ENCODE measurements at regions not wholly inside any gene's neighbourhood (a gene's known extent, or its start where the extent isn't known, plus 50 kb on each side); places are given as distances from the start of the nearest gene placed in this dataset.
"Not testable (repeated sequence)": the region's sequence is repeated elsewhere in the genome, so short reads cannot be mapped to it uniquely, and the experiment has no call there.

GRCh38 chr2:22957446-22957845 is 427.5 kb upstream of the KLHL29 start:
- DNase-seq: no peak

- no peak for DNase-seq
These were observed 426.7 kb upstream of the KLHL29 start for GRCh38 chr2:22958308-22958707.

DNA sequence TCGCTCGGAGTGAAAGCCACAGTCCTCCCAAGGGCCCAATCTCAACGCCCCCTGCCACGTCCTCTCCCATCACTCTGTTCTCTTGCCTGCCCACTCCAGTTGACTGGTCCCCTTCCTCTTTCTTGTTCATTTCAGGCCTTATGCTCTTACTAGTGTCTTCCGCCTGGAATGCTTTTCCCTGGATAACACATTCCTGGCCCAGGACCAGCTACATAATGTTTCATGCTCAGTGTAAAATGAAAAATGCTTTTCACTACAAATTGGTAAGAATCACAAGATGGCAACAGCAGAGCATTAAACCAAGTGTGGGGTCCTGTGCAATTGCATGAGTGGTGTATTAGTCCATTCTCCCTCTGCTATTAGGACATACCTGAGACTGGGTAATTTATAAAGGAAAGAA is 417.2 kb upstream of the KLHL29 start:
- DNase-seq: no peak

- no peak for DNase-seq
These were observed 414.5 kb upstream of the KLHL29 start for GRCh38 chr2:22970284-22970975.

- DNase-seq: no peak
These were observed 414.0 kb upstream of the KLHL29 start for GRCh38 chr2:22970991-22971390.

GRCh38 chr2:22981785-22982184 is 403.2 kb upstream of the KLHL29 start:
- no peak for DNase-seq

DNA sequence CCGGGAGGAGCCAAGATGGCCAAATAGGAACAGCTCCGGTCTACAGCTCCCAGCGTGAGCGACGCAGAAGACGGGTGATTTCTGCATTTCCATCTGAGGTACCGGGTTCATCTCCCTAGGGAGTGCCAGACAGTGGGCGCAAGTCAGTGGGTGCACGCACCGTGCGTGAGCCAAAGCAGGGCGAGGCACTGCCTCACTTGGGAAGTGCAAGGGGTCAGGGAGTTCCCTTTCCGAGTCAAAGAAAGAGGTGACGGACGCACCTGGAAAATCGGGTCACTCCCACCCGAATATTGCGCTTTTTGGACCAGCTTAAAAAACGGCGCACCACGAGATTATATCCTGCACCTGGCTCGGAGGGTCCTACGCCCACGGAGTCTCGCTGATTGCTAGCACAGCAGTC is 400.8 kb upstream of the KLHL29 start:
- not testable (repeated sequence) for DNase-seq

GRCh38 chr2:22990246-22990645 is 394.7 kb upstream of the KLHL29 start:
- no peak for DNase-seq

DNA sequence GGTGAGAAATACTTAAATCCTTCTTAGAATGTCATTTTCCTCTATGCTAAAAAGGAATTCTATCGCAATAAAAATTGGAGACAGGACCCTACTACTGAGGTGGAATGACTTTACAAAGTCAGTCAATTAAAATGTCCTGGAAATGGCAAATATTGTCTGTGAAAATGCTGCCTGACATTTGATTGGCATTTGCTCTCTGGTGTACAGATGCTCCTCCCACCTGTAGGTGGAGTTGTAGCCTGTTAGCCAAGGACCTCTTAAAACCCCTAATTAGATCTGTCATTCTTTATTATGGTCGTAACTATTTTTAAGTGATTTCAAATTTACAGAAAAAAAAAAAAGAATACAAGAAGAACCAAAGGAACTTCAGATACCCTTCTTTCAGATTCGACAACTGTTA is 393.1 kb upstream of the KLHL29 start:
- no peak for DNase-seq

DNA sequence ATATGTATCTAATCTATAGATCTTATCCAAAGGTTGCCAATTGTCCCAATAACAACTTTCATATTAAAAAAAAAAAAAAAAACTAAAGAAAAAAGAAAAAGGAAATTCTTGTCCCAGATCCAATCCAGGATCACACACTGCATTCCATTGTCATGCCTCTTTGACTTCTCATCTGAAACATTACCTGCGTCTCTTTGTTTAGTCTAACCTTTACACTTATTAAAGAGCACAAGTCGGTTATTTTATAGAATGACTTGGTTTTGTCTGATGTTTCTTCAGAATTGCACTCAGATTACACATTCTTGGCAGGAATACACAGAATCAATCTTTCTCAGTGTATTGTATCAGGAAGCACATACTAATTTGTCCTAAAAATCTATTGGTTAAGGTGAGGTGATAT is 392.5 kb upstream of the KLHL29 start:
- DNase-seq: no peak

DNA sequence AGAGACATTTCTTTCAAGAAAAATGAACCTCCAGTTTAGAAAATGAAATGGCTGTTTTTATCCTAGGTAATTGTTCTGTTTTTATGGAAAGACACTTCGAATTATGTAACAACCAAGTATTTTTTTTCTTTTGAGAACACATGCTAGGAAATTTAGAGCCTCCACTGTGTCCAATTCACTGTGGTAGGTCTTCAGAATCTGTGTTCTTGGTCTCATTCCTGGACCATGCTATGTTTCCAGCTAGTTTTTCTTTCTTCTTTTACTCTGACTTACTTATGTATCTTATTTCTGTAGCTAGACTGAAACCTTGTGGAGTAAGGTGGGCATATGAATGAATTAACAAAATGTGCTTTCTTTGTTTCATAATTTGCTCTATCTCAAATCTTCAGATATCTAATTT is 391.7 kb upstream of the KLHL29 start:
- no peak for DNase-seq

DNA sequence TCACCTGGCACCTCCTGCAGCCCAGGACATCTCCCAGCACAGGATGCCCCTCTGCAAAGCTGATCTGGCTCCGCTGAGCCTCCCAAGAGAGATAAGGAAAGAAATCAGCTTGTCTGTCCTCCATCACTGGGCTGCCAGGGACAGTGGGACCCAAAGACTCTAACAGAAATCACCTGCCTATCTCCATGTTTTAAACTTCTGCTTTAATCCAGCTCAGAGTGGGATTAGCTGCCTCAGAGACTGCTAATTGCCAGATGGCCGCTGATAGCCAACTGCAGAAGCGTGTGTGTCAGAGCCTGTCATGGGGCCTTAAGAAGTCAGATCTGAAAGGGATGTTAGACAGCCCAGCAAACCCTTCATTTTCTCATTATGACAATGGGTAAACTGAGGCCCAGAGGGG is 389.4 kb upstream of the KLHL29 start:
- no peak for DNase-seq

DNA sequence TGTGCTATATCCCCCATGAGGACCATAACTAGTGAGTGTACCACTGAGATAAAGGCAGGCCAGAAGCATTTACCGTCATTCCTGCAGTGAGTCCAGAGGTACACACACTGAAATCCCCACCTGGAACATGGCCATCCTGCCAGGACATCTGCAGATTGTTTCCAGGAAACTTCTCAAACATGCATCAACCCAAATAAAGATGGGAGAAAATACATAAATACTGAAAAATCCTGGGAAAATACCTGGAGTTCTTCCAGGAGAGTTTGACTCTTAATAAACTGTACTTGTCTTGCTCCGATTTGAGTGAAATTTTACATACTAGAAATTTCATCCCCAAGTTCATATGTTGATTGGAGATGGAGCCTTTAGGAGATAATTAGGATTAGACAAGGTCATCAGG is 388.1 kb upstream of the KLHL29 start:
- no peak for DNase-seq

DNA sequence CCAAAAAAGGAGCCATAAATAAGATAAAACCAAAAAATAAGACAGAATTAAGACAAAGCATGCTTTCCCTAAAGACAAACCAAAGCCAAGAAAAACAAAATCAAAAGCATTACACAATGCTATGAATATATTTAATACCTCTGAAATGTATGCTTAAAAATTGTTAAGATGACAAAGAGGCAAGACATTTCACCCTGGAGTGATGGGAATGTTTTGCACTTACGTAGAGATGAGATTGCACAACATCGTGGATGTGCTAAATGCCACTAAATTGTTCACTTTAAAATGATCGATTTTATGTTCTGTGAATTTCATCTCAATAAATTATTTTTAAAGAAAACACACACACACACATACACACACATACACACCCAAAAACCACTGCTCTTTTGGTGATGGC is 386.6 kb upstream of the KLHL29 start:
- no peak for DNase-seq

GRCh38 chr2:22999951-23000350 is 385.0 kb upstream of the KLHL29 start:
- no peak for DNase-seq

GRCh38 chr2:23002234-23002633 is 382.7 kb upstream of the KLHL29 start:
- no peak for DNase-seq

DNA sequence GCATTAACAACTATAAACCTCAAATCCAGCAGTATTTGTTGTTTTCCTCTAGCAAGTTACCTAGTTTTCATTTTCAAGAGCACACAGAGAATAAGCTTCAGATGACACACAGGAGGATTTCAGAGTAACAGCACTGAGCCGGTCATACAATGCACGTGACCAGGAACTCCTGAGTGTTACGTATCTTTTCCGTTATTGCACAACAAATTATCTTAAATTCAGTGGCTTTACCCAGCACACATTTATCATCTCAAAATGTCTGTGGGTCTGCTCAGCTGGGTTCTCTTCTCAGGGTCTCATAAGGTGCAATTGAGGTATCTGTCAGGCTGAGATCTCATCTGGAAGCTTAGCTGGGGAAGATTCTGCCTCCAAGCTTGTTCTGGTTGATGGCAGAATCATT is 379.5 kb upstream of the KLHL29 start:
- no peak for DNase-seq

DNA sequence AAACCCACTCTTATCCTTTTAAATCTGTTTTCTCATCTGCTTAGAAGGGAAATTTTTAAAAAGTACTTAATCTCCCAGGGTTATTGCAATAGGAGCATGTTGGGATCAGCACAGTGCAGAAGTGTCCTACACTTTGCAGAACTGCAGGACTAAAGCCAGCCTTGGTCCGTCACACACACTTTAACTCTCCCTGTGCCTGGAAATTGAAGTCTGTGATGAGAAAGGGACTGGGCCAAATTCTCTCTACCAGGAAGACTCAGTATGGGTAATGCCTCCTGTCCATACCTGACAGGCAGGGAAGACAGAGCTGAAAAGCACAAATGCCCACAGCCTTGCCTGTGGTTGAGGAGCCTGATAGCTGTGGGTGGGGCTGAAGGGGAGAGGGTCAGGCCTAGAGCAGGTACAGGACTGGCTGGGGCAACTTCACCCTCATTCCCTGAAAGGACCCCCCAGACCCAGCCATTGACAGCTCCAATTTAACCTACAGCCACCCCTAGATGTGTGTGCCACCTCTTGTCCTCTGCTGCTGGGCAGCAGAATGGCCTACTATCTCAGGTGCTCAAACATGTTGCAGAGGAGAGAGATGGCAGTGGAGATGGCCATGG is 377.2 kb upstream of the KLHL29 start:
- no peak for DNase-seq

- no peak for DNase-seq
These were observed 376.5 kb upstream of the KLHL29 start for GRCh38 chr2:23008440-23008839.

DNA sequence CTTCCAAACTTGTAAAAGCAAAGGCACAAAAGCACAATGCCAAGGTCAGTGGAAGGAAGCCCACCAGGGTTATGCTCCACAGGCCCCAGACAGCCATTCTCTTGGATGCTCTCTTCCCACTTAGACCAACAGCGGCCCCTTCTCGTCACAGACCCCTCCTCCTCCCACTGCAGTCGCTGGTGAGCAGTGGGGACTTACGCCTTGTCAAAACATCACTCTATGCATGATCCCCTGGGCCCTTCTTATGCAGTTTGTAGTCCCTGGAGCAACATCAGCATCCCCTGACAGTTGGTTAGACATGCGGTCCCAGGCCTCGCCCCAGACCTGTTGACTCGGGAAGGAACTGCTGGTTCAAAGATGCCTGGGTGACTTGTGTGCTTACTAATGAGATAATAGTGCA is 376.0 kb upstream of the KLHL29 start:
- no peak for DNase-seq

DNA sequence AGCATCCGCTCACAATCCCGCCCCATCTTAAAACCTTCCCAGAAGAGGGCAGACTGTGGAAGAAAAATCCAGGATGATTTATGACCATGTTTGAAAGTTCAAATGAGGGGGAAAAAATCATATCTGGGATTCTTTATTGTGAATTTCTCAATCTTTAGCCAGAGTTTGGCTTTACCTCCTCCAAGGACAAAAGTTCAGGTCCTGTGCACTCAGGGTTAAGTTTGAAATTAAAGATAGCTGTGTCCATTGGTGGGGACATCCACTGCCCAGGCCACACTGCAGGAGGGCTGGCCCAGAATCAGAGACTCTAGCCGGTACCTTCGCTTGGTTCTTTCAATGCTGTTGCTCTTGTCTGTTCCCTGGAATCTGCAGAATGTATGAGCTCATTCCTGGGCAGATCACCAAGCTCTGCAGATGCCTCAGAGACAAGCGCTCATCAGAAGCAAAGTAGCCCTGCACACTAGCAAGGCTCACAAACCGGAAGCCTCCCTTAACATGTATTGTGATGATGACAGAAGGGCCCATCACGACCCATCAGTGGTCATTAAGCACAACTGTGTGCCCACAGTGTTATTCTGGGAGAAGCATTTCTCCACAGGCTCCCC is 375.3 kb upstream of the KLHL29 start:
- DNase-seq: peak in 1 of 2 experiments; percentile 58

DNA sequence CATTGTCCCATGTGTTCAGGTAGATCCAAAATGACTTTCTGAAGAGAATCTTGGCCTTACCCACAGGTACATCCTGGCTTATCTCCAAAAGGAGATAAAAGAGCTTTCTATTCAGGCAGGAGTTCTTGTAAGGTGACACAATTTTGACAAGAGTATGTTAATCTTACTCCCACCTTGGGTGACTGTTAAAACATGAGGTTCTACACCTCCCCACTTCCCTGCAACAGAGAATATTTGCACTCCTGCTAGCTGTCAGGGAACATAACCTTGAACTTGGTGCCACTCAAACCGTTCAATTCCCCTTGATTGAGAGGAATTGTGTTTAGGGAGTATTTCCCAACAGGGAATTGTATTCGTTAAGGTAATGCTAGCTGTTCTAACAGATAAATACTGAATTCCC is 372.5 kb upstream of the KLHL29 start:
- DNase-seq: no peak

- no peak for DNase-seq
These were observed 369.3 kb upstream of the KLHL29 start for GRCh38 chr2:23015651-23016200.

GRCh38 chr2:23019476-23019875 is 365.5 kb upstream of the KLHL29 start:
- DNase-seq: no peak

All from cerebellar nuclear complex (tissue), 1 donor.